ENCODE measurements at regions not wholly inside any gene's neighbourhood (a gene's known extent, or its start where the extent isn't known, plus 50 kb on each side); places are given as distances from the start of the nearest gene placed in this dataset.
"Not testable (repeated sequence)": the region's sequence is repeated elsewhere in the genome, so short reads cannot be mapped to it uniquely, and the experiment has no call there.

DNA sequence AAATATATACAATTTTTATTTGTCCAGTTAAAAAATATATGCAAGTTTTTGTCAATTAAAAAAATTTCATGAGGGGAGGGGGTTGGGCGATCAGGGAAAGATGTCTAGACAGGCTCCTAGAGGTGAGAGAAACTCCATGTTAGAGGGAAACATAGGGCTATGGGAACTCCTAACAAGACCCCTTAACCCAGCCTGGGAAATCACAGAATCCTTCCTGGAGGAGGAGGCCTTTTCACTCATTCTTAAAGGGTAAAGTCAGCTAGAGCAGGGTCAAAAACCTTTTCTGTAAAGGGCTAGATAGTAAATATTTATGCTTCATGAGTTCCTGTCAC lies 75.9 kb upstream of the PTPN1 start:
- no peak for DNase-seq

DNA sequence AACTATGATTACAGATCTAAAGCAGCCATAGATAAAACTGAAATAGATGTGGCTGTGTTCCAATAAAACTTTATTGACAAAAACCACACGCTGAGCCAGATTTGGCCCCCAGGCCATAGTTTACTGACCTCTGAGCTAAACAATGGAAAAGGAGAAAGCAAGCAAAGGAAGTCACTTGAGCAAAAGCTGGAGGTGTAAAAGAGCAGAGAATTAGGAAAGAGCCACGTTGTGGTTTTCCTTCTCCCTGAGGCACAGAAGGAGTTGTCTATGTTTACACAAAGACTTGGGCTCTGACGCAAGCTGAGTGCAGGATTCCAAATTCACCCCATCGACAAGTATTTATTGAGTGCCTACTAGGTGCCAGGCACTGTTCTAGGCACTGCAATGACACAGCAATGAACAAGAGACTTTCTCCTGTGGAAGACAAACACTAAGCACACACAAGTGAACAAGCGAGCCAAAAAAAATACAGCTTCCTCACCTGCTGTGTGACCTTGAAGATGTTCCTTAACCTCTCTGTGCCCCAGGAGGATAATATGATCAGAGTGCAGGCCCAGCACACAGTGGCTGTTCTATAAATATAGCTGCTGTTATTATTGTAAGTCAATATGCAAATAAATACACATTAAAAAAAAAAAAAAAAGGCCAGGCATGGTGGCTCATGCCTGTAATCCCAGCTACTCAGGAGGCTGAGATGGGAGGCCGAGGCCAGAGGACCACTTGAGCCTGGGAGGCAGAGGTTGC lies 75.4 kb upstream of the PTPN1 start:
- no peak for DNase-seq

DNA sequence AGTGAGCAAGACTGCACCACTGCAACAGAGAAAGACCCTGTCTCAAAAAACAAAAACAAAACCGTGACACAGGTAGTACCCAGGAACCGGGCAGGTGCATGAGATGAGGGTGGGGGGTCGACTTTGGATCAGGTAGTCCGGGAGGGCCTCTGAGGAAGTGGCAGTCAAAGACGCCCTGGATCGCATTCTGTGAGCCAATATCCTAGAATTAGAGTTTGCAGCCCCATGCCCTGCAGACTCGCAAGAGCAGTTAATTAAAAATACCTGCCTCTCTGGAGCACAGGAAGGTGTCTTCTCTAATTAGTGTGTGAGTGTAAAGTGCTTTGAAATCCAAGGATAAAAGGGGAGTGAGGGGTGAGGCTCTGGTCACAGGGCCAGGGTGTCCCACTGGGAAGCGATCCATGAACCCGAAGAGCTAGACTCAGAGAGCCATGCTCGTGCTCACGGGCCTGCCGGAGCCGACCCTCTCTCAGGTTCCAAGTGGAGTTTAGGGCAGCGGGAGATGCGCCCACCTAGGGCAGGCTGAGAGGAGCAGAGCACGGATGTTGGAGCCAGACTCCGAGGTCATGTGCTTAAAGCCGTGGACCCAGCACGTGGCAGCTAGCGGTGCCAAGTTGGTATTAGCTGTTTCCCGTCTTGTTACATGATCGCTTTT lies 74.7 kb upstream of the PTPN1 start:
- no peak for DNase-seq

- DNase-seq = no peak
These were observed 74.0 kb upstream of the PTPN1 start for GRCh38 chr20:50436052-50436656.

DNA sequence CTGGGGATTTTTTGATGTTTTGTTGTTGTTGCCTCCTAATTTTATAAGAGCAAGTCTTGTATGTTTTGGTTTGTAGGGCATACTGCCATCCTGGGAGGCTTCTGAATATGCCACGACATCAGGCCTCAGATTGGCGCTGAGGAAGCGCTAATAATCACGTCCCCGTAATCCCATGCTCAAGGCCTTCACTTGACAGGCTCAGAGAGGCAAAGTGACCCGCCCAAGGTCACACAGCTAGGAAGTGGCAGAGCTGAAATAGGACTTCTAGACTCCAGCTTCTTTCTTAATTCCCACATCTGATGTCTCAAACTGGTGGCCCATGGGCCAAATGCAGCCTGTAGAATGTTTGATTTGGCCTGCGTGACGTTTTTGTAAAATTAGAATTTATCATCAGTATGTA lies 73.5 kb upstream of the PTPN1 start:
- no peak for DNase-seq

GRCh38 chr20:50438986-50439407 lies 71.2 kb upstream of the PTPN1 start:
- no peak for DNase-seq

GRCh38 chr20:50439539-50440453 lies 70.4 kb upstream of the PTPN1 start:
- no peak for DNase-seq

GRCh38 chr20:50442512-50442911 lies 67.7 kb upstream of the PTPN1 start:
- DNase-seq = no peak

- no peak for DNase-seq
These were observed 64.6 kb upstream of the PTPN1 start for GRCh38 chr20:50445354-50446151.

DNA sequence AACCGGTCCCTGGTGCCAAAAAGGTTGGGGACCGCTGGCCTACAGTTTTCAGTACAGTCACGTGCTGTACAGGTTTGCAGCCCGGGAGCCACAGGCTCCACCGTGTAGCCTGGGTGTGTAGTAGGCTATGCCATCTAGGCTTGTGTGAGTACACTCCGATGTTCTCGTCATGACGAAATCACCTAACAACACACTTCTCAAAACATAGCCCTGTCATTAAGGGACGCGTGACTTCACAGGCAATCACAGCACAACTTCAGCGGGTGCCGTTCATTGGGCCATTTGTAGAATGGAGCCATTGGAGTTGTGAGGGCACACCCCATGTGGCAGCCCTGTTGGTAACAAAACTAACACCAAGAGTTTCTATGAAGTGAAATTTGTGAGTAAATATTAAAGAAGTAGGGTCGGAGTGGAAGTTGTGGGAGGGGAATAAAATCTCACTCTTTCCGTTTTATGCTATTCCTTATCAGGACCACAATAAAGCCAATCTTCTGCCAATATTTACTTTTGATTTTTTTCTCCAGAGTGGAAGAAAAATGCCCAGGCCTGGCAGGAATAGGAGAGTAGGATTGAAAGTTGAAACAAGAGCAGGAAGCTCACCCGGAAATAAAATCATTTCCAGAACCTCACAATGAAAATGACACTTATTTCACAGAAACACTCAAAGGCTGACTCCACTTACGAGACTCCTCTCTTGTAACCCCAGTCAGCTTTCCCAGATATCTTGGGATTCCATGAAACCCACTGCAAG lies 63.7 kb upstream of the PTPN1 start:
- no peak for DNase-seq

- no peak for DNase-seq
These were observed 62.9 kb upstream of the PTPN1 start for GRCh38 chr20:50447102-50447804.

GRCh38 chr20:50447817-50448216 lies 62.4 kb upstream of the PTPN1 start:
- no peak for DNase-seq

DNA sequence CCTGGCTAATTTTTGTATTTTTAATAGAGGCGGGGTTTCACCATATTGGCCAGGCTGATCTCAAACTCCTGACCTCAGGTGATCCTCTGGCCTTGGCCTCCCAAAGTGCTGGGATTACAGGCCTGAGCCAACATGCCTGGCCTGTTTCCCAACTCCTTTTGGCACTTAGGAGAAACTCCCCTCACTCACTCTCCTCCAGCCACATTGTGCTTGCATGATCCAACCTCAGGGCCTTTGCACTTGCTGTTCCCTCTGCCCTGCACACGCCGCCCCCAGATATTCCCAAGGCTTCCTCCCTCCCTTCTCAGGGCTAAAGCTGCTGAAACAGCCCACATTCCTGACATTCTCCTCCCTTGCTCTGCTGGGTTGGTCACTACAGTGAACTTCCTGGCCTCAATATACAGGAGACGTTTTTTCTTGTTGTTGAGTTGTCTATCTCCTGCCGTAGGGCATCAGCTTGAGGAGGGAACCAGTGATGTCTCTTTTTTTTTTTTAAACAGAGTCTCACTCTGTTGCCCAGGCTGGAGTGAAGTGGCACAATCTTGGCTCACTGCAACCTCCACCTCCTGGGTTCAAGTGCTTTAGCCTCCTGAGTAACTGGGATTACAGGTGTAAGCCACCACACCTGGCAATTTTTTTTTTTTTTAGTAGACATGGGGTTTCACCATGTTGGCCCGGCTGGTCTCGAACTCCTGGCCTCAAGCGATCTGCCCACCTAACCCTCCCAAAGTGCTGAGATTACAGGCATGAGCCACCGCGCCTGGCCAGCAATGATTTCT lies 61.4 kb upstream of the PTPN1 start:
- DNase-seq = not testable (repeated sequence)

DNA sequence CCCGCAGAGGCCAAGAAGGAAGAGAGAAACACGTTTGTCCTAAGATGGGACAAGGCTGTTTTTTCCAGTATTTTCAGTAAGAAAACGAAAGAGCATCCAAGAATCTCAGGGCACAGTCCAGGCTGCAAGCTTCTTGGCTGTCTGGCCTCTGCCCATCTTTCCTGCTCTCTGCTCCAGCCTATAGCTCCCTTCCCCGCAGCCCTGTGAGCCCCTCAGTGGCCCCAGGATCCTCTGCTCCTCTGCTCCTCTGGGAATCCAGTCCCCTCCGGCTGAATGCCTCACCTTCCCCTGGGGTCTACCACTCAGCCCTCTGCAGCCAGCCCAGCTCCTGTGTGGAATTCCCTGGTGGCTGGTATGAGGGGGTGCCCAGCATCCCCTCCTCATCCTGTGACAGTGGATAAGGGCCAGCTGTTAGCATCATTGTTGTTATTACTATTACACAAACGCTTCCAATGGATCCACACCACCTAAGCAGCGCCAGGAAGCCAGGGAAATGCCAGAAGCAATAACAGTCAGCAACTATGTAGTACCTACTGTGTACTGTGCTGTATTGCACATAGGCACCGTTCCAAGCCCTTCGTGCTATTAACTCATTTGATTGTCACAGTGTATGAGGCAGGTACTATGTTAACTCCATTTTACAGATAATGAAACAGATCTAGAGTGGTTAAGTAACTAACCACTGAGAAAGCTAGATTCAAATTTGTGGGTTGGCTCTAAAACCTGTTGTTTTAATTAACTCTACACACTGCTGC lies 60.3 kb upstream of the PTPN1 start:
- no peak for DNase-seq

DNA sequence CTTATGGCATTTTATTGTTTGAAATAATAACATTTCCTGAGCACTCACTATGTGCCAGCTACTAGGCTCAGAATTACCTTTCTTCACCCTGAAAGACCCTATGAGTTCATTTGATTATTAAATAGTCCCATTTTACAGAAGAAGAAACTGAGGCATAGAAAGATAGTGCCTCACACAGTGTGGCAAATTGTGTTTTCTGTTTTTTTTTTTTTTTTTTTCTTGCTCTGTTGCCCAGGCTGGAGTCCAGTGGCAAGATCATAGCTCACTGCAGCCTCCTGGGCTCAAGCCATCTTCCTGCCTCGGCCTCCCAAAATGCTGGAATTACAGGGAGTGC lies 59.7 kb upstream of the PTPN1 start:
- DNase-seq = no peak

- no peak for DNase-seq
These were observed 59.1 kb upstream of the PTPN1 start for GRCh38 chr20:50450881-50451752.

DNA sequence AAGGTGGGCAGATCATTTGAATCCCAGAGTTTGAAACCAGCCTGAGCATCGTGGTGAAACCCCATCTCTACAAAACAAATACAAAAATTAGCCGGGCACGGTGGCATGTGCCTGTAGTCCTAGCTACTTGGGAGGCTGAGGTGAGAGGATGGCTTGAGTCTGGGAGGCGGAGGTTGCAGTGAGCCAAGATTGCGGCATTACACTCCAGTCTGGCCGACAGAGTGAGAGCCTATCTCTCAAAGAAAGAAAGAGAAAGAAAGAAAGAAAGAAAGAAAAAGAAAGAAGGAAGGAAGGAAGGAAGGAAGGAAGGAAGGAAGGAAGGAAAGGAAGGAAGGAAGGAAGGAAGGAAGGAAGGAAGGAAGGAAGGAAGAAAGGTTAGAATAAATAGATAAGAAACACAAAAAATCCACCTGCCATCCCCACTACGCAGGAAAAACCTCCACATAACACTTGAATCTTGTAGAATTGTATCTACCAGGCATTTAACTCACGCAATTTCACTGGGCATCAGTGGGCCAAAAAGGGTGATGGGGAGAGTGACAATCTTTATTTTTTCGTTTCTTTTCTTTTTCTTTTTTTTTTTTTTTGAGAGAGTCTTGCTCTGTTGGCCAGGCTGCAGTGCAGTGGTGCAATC lies 58.3 kb upstream of the PTPN1 start:
- DNase-seq = not testable (repeated sequence)

Measured in NCI-H1105 treated with DMSO at 0.1 percent for 48 hours (cell line).